ENCODE measurements at regions not wholly inside any gene's neighbourhood (a gene's known extent, or its start where the extent isn't known, plus 50 kb on each side); places are given as distances from the start of the nearest gene placed in this dataset.

GRCh38 chr12:77294016-77294415, 228.6 kb upstream of the E2F7 start:
- no peak for TF ChIP-seq EZH2 (IDR thresholded peaks at IDR 0.05; ENCODE audit: low read depth)
- no peak for TF ChIP-seq CTCF (conservative IDR thresholded peaks at IDR 0.05)
